ENCODE measurements at regions not wholly inside any gene's neighbourhood (a gene's known extent, or its start where the extent isn't known, plus 50 kb on each side); places are given as distances from the start of the nearest gene placed in this dataset.

GRCh38 chr4:123524958-123525628 is 128.5 kb downstream of the SPRY1 start:
- no peak for TF ChIP-seq POLR2A (IDR thresholded peaks at IDR 0.05)
- WGBS, 5 donors, result 90 to 99% (median 93%) methylated on average over 5 of the region's 5 CpGs
- no peaks in the 10 kb centered on the region for H3K9me3 ChIP-seq
- no peaks in the 10 kb centered on the region for H3K4me1 ChIP-seq
- H3K36me3 ChIP-seq, result no peaks in the 10 kb centered on the region
- H3K27me3 ChIP-seq (replicated peaks in 1 of 7), result no peaks in the 10 kb centered on the region
- H3K27ac ChIP-seq, result no peak overlapping the region
- intact Hi-C loops (cut with DNase I; ENCODE audit: low total_unique reads), result no loop called here
- no peak for DNase-seq
- no peak overlapping the region for H3K4me3 ChIP-seq

- Histone ChIP-seq H3K27me3 (replicated peaks in 1 of 7) (no peaks in the 10 kb centered on the region), H3K4me1 (no peaks in the 10 kb centered on the region), H3K9me3 (no peaks in the 10 kb centered on the region), H3K27ac (no peak overlapping the region), H3K36me3 (no peaks in the 10 kb centered on the region), H3K4me3 (no peak overlapping the region)
- 30 to 41% (median 34%) methylated on average over 2 of the region's 2 CpGs for WGBS, 5 donors
- TF ChIP-seq POLR2A (IDR thresholded peaks at IDR 0.05) (no peak), CTCF (IDR thresholded peaks at IDR 0.05 in 8 of 11, conservative IDR thresholded peaks at IDR 0.05 in 3 of 11) (no peak), POLR2AphosphoS5 (IDR thresholded peaks at IDR 0.05) (no peak)
- no peak for DNase-seq
- intact Hi-C loops (cut with DNase I; ENCODE audit: low total_unique reads), result no loop called here
These were observed 129.9 kb downstream of the SPRY1 start for GRCh38 chr4:123526511-123526910.

GRCh38 chr4:123528501-123529277 is 132.1 kb downstream of the SPRY1 start:
- no peak for DNase-seq
- no peak overlapping the region for H3K27ac ChIP-seq
- H3K9me3 ChIP-seq, result peaks cover 0 to 4% (median 0%) of the 10 kb centered on the region in 8 donors
- H3K27me3 ChIP-seq (replicated peaks in 1 of 7), result no peaks in the 10 kb centered on the region
- TF ChIP-seq POLR2A (IDR thresholded peaks at IDR 0.05), result no peak
- no peaks in the 10 kb centered on the region for H3K36me3 ChIP-seq
- no peaks in the 10 kb centered on the region for H3K4me1 ChIP-seq
- WGBS, 5 donors, result 62 to 96% (median 75%) methylated on average over 3 of the region's 3 CpGs
- intact Hi-C loops (cut with DNase I; ENCODE audit: low total_unique reads), result no loop called here
- no peak overlapping the region for H3K4me3 ChIP-seq

- Histone ChIP-seq H3K4me1 (no peaks in the 10 kb centered on the region), H3K27ac (no peak overlapping the region), H3K9me3 (peaks cover 0 to 10% (median 0%) of the 10 kb centered on the region in 8 donors), H3K27me3 (replicated peaks in 1 of 7) (no peaks in the 10 kb centered on the region), H3K36me3 (no peaks in the 10 kb centered on the region), H3K4me3 (no peak overlapping the region)
- intact Hi-C loops (cut with DNase I; ENCODE audit: low total_unique reads), result no loop called here
- WGBS, 5 donors, result 91 to 98% (median 94%) methylated on average over 2 of the region's 2 CpGs
- TF ChIP-seq POLR2AphosphoS5 (IDR thresholded peaks at IDR 0.05), result no peak
- no peak for TF ChIP-seq CTCF (IDR thresholded peaks at IDR 0.05 in 8 of 11, conservative IDR thresholded peaks at IDR 0.05 in 3 of 11)
- TF ChIP-seq POLR2A (IDR thresholded peaks at IDR 0.05), result no peak
- DNase-seq, result no peak
These were observed 132.6 kb downstream of the SPRY1 start for GRCh38 chr4:123529278-123529568.

GRCh38 chr4:123530357-123530756 is 133.8 kb downstream of the SPRY1 start:
- Histone ChIP-seq H3K9me3 (peaks cover 0 to 10% (median 0%) of the 10 kb centered on the region in 8 donors), H3K36me3 (no peaks in the 10 kb centered on the region), H3K4me1 (peaks cover 0 to 3% (median 0%) of the 10 kb centered on the region in 6 donors), H3K4me3 (no peak overlapping the region), H3K27ac (no peak overlapping the region), H3K27me3 (replicated peaks in 1 of 7) (no peaks in the 10 kb centered on the region)
- DNase-seq, result no peak
- 84 to 93% (median 92%) methylated on average over 3 of the region's 3 CpGs for WGBS, 5 donors
- TF ChIP-seq CTCF (IDR thresholded peaks at IDR 0.05 in 8 of 11, conservative IDR thresholded peaks at IDR 0.05 in 3 of 11) (no peak), POLR2A (IDR thresholded peaks at IDR 0.05) (no peak)
- intact Hi-C loops (cut with DNase I; ENCODE audit: low total_unique reads), result no loop called here
